HL-60/S4 (cell line): ENCODE measurements at regions not wholly inside any gene's neighbourhood (a gene's known extent, or its start where the extent isn't known, plus 50 kb on each side); places are given as distances from the start of the nearest gene placed in this dataset.

ENCODE experiments used
- in situ Hi-C: fragments of 300-500 bp; cut with MboI; formaldehyde crosslinking; loops from 2 replicates; pipeline ENCODE4 v1.14.3; 2022; ENCODE audit warnings: low sequenced_read_pairs

GRCh38 chr2:133836691-133837345 is 268.6 kb upstream of the NCKAP5 start:
- in situ Hi-C loops, result no loop called here

GRCh38 chr2:133837441-133838094 is 269.3 kb upstream of the NCKAP5 start:
- in situ Hi-C loops, result no loop called here

GRCh38 chr2:133838642-133839365 is 270.5 kb upstream of the NCKAP5 start:
- in situ Hi-C loops, result no loop called here

GRCh38 chr2:133839677-133840076 is 271.4 kb upstream of the NCKAP5 start:
- in situ Hi-C loops, result no loop called here

- in situ Hi-C loops, result no loop called here
Observed at GRCh38 chr2:133840761-133841160, 272.5 kb upstream of the NCKAP5 start.

GRCh38 chr2:133841900-133842299 is 273.6 kb upstream of the NCKAP5 start:
- in situ Hi-C loops, result no loop called here

- in situ Hi-C loops, result no loop called here
Observed at GRCh38 chr2:133842446-133842845, 274.2 kb upstream of the NCKAP5 start.

- in situ Hi-C loops, result no loop called here
Observed at GRCh38 chr2:133843091-133843490, 274.8 kb upstream of the NCKAP5 start.

- in situ Hi-C loops, result no loop called here
Observed at GRCh38 chr2:133843551-133843950, 275.3 kb upstream of the NCKAP5 start.

GRCh38 chr2:133844214-133844892 is 276.1 kb upstream of the NCKAP5 start:
- in situ Hi-C loops, result no loop called here

- in situ Hi-C loops, result no loop called here
Observed at GRCh38 chr2:133846476-133846875, 278.2 kb upstream of the NCKAP5 start.

GRCh38 chr2:133847591-133847990 is 279.3 kb upstream of the NCKAP5 start:
- in situ Hi-C loops, result no loop called here

GRCh38 chr2:133848111-133848649 is 279.9 kb upstream of the NCKAP5 start:
- in situ Hi-C loops, result no loop called here

- in situ Hi-C loops, result no loop called here
Observed at GRCh38 chr2:133849341-133849740, 281.1 kb upstream of the NCKAP5 start.

GRCh38 chr2:133854603-133855200 is 286.4 kb upstream of the NCKAP5 start:
- in situ Hi-C loops, result no loop called here

GRCh38 chr2:133855526-133855925 is 287.3 kb upstream of the NCKAP5 start:
- in situ Hi-C loops, result no loop called here

- in situ Hi-C loops, result no loop called here
Observed at GRCh38 chr2:133856678-133857077, 288.4 kb upstream of the NCKAP5 start.

GRCh38 chr2:133859578-133859977 is 291.3 kb upstream of the NCKAP5 start:
- in situ Hi-C loops, result no loop called here

GRCh38 chr2:133862400-133862977 is 294.2 kb upstream of the NCKAP5 start:
- in situ Hi-C loops, result no loop called here

GRCh38 chr2:133863106-133863800 is 295.0 kb upstream of the NCKAP5 start:
- in situ Hi-C loops, result no loop called here
